ENCODE measurements at regions not wholly inside any gene's neighbourhood (a gene's known extent, or its start where the extent isn't known, plus 50 kb on each side); places are given as distances from the start of the nearest gene placed in this dataset.

- TF ChIP-seq, protein P1, sequence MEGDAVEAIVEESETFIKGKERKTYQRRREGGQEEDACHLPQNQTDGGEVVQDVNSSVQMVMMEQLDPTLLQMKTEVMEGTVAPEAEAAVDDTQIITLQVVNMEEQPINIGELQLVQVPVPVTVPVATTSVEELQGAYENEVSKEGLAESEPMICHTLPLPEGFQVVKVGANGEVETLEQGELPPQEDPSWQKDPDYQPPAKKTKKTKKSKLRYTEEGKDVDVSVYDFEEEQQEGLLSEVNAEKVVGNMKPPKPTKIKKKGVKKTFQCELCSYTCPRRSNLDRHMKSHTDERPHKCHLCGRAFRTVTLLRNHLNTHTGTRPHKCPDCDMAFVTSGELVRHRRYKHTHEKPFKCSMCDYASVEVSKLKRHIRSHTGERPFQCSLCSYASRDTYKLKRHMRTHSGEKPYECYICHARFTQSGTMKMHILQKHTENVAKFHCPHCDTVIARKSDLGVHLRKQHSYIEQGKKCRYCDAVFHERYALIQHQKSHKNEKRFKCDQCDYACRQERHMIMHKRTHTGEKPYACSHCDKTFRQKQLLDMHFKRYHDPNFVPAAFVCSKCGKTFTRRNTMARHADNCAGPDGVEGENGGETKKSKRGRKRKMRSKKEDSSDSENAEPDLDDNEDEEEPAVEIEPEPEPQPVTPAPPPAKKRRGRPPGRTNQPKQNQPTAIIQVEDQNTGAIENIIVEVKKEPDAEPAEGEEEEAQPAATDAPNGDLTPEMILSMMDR (IDR thresholded peaks at IDR 0.05): no peak
- TF ChIP-seq POLR2A (IDR thresholded peaks at IDR 0.05): no peak
Observed at GRCh38 chr6:169101981-169102380, 151.7 kb downstream of the THBS2 start.
